ENCODE measurements at regions not wholly inside any gene's neighbourhood (a gene's known extent, or its start where the extent isn't known, plus 50 kb on each side); places are given as distances from the start of the nearest gene placed in this dataset.
A peak's percentile ranks its signal among the peaks of the same experiment; 100 is the strongest.

- no peak for DNase-seq
Measured at GRCh38 chr3:164230385-164231094, 847.8 kb downstream of the SI start.

- no peak for DNase-seq
Measured at GRCh38 chr3:164224126-164224525, 854.2 kb downstream of the SI start.

DNA sequence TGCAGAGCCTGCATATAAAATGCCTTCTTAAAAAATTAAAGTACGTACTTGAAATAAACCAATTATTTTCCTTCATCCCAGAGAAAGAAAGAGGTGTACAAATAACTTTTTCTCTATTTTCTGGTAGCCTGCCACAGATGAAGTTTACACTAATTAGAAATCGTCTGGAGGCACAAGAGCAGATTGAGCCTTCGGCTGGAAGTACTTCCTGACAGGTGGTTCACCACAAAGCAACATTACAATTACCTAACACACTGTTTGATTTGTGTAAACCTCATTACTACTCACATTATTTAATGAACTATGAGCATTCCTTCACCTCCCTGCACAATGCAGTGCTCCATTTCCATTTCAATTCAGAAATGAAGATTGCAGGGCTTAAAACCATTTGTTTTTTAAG lies 856.1 kb downstream of the SI start:
- DNase-seq: no peak

DNA sequence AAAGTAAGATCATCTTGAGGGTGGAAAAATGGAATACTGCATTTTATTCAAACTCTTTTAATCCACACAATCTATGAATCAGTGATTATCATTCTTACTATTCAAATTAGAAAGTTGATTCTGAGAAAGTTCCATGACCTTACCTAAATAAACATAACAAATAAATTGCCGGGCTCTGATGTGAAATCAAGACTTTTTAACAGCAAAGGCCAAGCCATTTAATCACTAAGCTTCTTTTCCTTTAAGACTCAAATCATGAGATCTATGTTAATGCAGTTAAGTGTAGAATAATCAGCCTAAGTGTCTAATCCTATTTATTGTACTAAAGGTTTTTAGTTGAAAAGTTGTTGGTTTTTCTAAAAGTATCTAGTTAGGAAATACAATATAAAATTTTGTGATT lies 857.0 kb downstream of the SI start:
- no peak for DNase-seq

- DNase-seq: no peak
Measured at GRCh38 chr3:164209363-164209762, 868.9 kb downstream of the SI start.

DNA sequence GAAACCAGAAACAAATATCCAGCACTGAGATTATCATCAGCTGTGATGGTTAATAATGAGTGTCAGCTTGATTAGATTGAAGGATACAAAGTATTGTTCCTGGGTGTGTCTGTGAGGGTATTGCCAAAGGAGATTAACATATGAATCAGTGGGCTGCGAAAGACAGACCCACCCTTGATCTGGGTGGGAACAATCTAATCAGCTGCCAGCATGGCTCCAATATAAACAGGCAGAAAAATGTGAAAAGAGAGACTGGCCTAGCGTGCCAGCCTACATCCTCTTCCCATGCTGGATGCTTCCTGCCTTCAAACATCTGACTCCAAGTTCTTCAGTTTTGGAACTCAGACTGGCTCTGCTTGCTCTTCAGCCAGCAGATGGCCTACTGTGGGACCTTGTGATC lies 869.5 kb downstream of the SI start:
- DNase-seq: peak in 1 of 2 experiments; percentile 6

DNA sequence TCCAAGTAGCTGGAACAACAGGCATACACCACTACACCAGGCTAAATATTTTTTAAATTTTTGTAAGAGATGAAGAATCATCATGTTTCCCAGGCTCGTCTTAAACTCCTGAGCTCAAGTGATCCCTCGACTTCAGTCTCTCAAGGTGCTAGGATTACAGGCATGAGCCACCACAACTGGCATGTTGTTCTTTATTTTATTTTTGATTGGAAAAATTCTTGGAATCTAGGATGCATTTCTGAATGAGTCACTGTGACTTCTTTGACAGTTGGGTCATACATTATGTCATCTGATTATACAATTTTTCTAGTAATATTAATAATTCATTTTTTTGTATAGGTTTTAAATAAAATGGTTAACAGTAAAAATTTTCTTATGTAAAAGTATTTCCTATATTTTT lies 870.2 kb downstream of the SI start:
- DNase-seq: peak in 1 of 2 experiments; percentile 27

DNA sequence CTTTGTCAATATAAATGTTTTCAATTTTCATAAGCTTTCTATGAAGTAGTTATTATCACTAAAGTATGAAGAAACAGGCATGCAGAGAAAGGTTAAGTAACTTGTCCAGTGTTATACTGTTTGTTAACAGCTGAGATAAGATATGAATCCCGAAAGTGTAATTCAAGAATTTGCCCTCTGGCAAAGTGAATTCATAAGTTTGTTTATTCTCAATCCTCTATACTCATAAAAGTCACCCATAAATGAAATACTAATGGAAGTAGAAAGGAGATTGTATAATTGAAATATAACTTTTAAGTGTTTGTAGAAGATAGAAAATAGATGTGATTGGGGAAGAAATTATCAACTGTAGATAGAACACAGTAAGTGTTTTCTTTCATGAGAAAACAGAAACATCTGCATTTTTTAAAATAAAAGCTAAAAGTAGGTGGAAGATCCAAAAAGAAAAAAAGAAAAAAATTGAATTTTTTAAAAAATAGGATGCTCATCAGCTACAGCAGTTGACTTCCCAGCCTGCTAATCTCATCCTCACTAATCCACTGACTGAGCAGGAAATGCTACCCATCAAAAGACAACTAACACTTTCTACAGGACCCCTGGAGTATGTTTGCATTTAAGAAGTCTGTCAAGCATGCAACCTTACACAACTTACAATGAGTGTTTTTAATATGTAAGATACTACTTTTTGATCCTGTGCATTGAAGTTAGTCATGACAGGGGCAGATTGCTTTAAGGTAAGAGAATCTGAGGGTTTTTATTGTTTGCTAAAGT lies 878.1 kb downstream of the SI start:
- DNase-seq: no peak

DNA sequence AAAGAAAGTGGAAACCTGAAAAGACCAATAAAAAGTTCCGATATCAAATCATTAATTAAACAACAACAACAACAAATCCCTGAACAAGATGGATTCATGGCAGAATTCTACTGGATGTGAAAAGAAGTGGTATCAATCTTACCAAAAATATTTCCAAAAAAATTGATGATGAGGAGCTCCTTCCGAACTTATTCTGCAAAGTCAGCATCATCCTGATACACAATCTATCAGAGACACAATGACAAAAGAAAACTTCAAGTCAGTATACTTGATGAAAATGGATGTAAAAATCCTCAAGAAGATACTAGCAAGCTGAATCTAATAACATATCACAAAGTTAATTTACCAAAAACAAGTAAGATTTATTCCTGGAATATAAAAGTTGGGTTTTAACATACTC lies 881.8 kb downstream of the SI start:
- DNase-seq: no peak

DNA sequence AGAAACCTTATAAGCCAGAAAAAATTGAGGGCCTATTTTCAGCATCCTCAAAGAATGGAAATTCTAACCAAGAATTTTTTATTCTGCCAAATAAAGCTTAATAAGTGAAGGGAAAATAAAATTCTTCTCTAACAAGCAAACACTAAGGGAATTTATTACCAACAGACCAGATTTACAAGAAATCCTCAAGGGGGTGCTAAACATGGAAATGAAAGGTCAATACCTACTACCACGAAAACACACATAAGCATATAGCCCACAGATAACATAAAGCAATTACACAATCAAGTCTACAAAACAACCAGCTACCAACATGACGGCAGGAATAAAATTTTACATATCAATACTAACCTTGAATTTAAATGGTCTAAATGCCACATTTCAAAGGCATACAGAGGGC lies 883.5 kb downstream of the SI start:
- no peak for DNase-seq

- DNase-seq: no peak
Measured at GRCh38 chr3:164192974-164193373, 885.3 kb downstream of the SI start.

DNA sequence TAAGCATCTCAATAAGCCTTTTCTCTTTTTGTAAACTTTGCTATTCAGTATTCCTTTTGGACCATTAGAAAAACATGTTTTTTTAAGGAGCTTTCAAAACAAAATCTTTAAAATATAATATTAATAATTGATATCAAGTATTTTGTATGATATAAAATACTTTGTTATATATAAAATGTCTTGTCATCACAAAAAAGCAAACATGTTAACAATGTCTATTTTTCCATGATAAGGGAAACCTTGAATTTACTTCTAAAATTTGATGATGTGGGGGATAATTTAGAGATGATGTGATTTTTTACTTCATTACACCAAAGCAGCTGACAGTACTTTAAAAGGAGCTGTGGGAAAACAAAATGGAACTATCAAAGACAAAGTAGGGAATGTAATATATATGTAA lies 887.7 kb downstream of the SI start:
- no peak for DNase-seq

DNA sequence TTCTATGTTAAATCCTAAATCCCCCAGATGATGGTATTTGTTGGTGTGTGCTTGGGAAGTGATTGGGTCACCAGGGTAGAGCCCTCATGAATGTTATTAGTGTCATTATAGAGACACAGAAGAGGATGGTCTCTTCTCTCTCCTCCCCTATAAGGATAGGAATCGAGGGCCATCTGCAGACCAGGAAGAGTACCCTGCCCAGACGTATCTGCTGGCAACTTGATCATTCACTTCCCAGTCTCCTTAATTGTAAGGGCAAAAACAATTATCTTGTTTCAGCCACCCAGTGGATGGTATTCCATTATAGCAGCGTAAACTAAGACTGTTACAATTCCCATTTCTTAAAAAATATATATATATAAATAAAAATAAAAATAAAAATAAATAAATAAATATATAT lies 892.2 kb downstream of the SI start:
- DNase-seq: no peak

GRCh38 chr3:164179110-164179774 lies 899.1 kb downstream of the SI start:
- DNase-seq: no peak

GRCh38 chr3:164174059-164174458 lies 904.2 kb downstream of the SI start:
- DNase-seq: no peak

- DNase-seq: no peak
Measured at GRCh38 chr3:164155400-164155799, 922.9 kb downstream of the SI start.

DNA sequence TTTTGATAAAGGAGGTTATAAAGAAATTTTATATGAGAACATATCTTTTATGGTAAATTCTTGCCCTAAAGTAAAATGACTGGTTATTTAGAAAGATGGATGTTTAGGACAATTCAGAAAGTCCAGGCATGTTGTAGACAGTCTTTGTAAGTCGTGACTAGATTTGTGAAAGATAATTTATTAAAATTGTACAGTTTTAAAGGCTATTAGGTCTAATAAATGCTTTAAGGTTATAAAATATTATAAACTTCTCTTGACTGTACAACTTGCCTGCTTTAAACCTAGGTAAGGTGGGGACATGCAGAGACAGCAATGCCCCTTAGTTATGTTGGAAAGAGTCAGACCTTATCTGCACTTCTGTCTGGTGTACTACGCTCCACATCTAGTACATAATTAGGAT lies 933.5 kb downstream of the SI start:
- DNase-seq: no peak

- DNase-seq: no peak
Measured at GRCh38 chr3:164132878-164133277, 945.4 kb downstream of the SI start.

DNA sequence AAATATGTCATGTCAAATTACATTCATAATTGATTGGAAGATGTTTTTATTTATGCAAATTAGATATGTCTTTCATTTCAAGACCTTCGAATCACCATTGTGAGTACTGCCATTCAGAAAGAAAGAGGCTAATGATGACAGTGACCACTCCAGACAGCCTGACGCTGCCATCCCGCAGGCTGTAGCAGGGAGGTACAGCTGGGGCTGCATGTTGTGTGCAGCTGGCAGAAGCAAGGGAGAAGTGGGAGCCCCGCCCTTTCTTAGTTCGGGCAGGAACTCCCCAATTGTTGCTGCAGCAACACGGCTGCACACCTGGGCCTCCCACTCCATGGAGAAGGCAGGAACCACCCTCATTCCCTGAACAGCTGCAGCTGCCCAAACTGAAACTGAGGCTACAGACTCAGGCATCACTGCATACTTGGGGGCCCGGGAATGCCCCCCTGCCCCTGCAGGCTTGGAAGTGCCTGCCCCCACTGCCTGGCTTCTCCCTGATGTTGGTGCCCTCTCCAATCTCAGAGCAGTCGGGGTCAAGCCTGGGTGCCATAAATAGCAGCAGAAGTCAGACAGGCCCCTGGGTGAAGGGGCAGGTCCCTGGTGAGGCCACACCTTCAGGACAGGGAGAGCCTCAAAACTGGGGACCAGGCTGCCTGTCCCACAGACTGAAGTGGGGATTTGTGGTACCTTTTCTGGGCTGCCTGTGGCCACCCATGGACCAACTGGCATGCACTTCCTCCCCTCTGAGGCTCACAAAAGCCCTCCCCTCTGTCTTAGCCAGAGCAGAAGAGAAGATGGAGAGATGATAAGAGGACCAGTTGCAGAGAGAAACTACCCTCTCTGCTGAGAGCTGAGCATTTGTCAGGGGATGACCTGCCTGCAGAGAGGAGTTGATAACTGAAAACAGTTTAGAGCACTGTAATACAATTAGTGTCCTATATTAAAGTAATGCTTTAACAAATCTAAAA lies 964.6 kb downstream of the SI start:
- no peak for DNase-seq

- no peak for DNase-seq
Measured at GRCh38 chr3:164096352-164096751, 981.9 kb downstream of the SI start.

DNA sequence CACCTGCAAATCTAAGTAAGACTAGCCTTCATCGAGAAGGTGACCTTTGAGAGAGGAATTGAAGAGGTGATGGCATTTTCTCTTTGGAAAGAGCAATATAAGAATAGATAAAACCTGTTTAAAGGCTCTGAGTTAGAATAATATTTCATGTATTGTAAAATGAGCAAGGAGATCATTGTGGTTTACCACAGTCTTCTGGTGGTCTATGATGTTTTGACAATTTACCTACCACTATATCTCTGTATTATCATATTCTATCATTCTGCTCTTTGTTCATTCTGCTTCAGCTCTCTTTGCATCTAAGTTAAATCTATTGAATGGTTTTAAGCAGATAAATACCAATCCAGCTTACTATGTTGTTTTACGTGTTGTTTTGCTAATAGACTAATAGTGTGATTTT lies 982.3 kb downstream of the SI start:
- DNase-seq: no peak

GRCh38 chr3:164095279-164095678 lies 983.0 kb downstream of the SI start:
- no peak for DNase-seq

- no peak for DNase-seq
Measured at GRCh38 chr3:164094546-164094945, 983.8 kb downstream of the SI start.

Measured in SW 1271 (cell line).